ENCODE measurements at regions not wholly inside any gene's neighbourhood (a gene's known extent, or its start where the extent isn't known, plus 50 kb on each side); places are given as distances from the start of the nearest gene placed in this dataset.
"Not testable (repeated sequence)": the region's sequence is repeated elsewhere in the genome, so short reads cannot be mapped to it uniquely, and the experiment has no call there.

DNA sequence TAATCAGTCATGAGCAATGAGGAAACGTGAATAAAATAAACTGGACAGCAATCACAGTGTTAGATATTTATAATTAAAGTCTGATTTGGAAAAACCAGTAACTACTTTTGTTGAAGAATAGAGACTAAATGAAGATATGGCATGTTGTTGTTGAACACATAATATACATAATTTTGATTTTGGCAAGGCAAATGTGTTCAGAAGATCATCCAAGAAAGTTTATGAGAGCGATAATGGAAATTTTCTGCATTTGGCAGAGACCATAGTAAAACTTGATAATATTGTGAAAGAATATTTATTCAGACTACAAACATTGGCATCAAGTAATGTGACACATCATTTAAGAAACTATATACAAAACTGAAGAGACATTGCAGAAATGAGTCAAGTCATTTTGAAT lies 620.7 kb downstream of the TMA16 start:
- no peak for DNase-seq

GRCh38 chr4:164116286-164116685 lies 621.8 kb downstream of the TMA16 start:
- no peak for DNase-seq

DNA sequence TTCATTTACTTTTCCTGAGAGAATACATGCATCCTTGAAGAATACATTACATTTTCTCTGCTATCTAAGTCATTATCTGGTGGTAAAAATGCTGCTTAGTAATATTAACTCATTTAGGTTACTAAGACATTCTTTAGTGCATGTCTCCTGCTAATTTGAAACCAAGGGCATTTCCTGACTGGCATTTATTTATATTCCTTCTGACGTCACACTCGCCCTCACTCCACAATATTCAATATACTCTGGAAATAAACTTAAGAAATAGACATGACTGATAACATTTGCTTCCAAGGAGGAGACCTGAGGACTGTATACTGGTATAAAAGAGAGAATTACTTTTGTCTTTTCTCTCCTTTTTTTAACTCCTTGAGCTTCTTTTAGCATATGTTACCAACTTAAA lies 619.5 kb upstream of the SMIM31 start:
- no peak for DNase-seq

DNA sequence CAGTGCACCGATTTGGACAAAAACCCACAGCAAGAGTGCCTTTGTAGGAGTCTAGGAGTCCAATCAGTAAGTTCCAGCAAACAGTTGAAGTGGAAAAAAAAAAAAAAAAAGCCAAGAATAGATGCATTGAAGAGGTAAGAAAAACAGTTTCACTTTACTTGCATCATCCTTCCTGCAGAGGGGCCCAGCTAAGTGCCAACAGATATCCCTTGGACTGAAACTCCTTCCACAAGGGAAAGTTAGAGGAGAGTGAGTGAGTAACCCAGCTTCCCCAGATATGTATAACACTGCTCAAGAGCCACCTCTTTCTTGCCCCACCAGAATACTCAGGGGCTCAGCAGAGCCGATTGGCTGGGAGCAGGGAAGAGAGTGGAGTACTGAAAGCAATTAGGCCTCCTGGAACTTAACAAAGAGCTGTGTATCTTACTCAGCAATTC lies 617.7 kb upstream of the SMIM31 start:
- DNase-seq: no peak

- DNase-seq: no peak
Measured at GRCh38 chr4:164138521-164138920, 615.4 kb upstream of the SMIM31 start.

- DNase-seq: no peak
Measured at GRCh38 chr4:164139291-164139690, 614.6 kb upstream of the SMIM31 start.

GRCh38 chr4:164141755-164142375 lies 612.1 kb upstream of the SMIM31 start:
- not testable (repeated sequence) for DNase-seq

DNA sequence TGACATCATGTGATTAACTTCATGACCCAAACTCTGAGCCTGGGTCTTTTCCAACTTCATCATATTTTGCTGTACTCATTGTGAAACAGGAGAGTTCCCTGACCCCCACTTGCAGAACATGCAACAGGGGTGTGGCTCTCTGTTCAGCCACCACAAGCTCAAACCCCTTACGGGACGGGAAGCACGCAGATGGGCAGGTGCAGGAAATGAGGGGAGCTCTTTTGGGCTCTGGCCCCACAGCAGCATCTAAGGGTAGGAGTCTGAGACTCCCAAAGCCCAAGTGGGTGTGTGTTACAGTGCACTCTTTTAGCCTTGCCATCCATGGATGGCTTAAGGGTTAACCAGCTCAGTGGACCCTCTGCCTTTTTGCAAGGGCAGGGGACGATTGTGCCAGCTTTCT lies 599.5 kb upstream of the SMIM31 start:
- no peak for DNase-seq

- no peak for DNase-seq
Measured at GRCh38 chr4:164169591-164169990, 584.3 kb upstream of the SMIM31 start.

DNA sequence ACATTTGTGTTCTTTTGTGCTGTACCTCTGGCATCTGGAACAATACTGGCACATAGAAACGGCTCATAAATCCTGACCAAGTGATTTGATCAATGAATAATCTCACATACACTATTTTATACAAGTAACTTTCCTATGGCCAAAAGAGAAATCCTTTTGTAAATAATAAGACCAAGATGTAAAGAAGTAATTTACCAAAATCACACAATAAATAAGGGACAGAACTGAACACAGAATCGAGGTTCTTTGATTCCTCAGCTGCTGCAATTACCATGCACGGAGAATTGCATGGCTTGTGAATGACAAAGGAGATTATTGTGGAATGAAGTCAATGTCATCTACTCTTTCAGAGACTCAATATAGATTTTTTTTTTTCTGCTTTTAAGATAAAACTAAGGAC lies 576.8 kb upstream of the SMIM31 start:
- DNase-seq: no peak

DNA sequence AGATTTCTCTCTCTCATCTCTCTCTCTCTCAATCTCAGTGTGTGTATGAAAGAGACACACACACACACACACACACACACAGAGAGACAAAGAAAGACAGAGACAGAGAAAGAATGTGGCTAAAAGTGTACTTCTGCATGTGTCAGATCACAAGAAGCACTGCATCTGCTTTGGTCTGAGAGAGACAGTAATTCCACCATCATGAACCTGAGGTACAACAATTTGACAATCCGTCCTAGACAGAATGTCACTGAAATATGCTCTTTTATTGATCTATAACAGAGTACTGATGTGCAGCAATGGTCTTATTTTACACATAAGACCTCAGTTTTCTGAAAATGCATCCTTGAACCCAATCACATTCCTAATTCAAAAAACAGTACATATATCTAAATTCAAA lies 576.2 kb upstream of the SMIM31 start:
- DNase-seq: no peak

GRCh38 chr4:164188236-164188635 lies 565.7 kb upstream of the SMIM31 start:
- DNase-seq: no peak

- DNase-seq: no peak
Measured at GRCh38 chr4:164192844-164193243, 561.1 kb upstream of the SMIM31 start.

- DNase-seq: no peak
Measured at GRCh38 chr4:164193676-164194075, 560.3 kb upstream of the SMIM31 start.

DNA sequence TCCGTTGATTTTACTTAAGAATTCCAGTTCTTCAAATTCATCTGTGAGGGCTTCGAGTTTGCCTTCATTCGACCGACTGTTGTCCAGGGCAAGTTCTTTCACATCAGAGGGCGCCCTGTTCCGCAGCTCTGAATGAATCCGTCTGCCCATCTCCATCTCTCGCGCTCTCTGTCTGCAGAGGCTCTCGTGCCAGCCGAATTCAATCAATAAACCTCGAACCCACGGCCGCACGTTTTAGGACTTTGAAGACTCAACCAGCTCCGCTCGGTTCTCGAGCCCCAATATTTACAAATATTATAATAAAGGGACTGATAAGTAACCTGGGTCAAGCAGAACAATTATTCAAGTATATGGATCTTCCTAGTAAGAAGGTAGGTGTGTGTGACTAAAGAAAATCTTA lies 556.4 kb upstream of the SMIM31 start:
- DNase-seq: no peak

- no peak for DNase-seq
Measured at GRCh38 chr4:164203476-164203875, 550.5 kb upstream of the SMIM31 start.

GRCh38 chr4:164204434-164204833 lies 549.5 kb upstream of the SMIM31 start:
- no peak for DNase-seq

DNA sequence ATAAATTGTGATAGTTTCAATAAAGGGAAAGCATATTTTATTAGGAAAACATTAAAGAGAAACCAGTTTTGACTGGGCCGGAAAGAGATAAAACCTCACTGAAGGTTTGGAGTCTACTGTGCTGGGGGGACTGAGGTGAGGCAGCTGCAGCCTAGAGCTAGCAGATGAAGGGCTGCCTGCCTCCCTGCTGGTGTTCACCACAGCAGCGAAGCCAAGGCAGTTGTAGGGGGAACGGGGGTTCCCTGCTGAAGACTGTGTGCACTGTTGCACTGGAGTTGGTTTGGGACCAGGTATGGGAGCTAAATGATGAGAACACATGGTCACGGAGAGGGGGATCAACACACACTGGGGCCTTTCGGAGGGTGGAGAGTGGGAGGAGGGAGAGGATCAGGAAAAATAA lies 546.5 kb upstream of the SMIM31 start:
- no peak for DNase-seq

DNA sequence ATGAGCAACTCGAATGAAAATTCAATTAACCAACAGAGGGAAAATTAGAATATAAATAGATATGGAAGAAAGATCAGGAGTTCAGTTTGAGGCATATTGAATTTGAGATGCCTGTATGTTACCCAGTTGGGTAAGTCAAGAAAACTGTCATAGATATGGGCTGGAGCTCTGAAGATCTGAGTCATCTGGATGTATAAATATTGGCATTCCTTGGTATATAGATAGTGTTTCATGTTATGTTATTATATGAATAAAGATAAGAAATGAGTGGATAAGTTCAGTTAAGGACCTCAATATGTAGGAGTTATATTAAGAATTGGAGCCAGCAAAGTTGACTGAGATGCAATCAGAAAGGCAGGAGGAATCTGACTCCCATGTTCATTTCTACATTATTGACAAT lies 543.6 kb upstream of the SMIM31 start:
- DNase-seq: no peak

DNA sequence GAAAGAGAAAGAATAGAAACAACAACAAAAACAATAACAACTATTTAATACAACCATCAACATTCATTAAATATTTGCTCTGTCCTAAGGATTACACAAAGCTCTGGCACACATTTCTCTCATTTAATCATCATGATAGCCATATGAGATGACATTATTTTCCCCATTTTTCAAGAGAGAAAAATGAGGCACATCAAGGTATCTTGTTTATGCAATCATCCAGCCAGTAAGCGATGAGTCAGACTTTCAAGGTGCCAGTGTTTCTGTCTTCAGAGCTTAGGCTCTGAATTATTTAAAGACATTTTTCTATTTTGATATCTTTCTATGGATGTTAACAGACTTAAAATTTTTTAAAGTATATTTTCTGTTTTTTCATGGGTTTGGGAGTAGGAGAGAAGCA lies 541.8 kb upstream of the SMIM31 start:
- no peak for DNase-seq

GRCh38 chr4:164212714-164213113 lies 541.2 kb upstream of the SMIM31 start:
- no peak for DNase-seq

DNA sequence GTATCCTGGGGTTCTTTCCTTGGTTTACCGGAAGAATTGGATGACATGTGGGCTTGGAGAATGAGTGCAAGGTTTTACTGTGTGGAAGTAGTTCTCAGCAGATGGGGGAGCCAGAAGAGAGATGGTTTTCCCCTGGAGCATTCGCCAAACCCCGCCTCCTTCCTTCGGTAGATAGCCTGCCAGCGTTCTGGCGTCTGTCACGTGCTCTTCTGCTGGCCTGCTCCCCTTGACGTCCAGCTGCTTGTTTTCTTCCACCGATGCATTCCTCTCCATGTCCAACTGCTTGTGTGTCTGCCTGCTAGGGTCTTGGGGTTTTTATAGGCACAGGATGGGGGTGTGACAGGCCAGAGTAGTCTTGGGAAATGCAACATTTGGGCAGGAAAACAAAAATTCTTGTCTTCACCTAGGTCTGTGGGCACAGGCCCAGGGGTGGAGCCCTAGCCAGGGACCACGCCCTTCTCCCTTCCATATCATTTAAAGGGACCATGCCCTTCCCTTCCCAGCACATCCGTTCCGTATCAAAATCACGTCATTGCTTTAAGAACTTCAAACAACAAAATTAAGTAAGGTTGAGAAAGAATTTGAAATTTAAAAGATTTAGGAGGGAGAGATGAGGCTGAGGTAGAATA lies 538.7 kb upstream of the SMIM31 start:
- no peak for DNase-seq

- DNase-seq: no peak
Measured at GRCh38 chr4:164221631-164222030, 532.3 kb upstream of the SMIM31 start.

GRCh38 chr4:164224871-164225270 lies 529.1 kb upstream of the SMIM31 start:
- no peak for DNase-seq

GRCh38 chr4:164229255-164229654 lies 524.7 kb upstream of the SMIM31 start:
- no peak for DNase-seq
